ENCODE measurements at regions not wholly inside any gene's neighbourhood (a gene's known extent, or its start where the extent isn't known, plus 50 kb on each side); places are given as distances from the start of the nearest gene placed in this dataset.

DNA sequence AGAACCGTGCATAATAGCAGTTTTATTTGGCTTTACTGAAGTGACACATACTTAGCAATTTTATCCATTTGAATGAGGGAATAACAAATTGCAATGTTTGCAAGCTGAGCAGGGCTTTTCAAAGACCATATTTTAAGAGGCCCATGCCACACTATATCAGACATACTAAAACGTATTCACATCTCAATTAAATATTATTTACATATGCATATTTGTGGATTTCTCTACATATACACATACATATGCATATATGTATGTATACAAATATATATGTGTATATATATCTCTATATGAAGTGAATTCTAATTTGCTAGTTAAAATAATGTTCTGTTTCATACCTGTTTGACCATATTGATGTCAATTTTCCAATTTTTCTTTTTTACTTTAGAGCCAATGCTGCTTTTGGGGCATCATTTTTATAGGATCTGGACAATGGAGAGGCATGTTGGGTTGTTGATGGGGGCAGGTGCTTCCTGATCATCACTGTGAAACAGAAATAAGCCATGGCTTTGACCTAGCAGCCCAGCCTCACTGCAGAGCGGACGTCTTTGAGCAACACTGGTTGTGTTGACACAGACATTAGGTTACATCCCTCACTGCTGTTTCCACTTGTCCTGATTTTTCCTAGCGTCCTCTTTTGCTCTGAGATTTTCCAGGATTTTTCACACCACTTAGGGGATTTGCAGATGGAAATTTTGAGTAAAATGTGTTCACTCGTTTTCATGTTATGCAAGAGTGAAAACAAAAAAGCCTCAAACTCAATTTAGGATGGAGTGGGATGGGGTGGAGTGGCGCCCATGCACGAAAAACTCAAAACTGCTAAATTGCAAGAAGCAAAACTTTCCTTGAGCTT lies 56.9 kb downstream of the RDH14 start:
- DNase-seq: no peak

DNA sequence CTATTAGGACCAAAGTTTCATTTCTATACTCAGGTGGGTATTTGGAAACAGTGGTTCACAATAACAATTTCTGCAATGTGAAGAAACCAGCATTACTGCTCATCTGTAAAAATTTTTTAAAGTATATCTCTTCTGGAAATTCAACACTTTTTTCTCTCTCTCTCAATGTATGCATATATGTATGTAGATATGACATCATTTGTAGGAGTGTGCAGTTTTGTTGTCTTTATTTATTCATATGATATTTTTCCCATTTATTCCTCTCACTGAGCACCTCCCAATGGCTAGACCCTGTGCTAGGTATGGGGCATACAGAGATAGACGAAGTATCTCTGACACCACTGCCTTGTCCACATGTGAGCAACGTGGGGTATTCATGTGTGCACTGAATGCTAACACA lies 58.3 kb downstream of the RDH14 start:
- DNase-seq: no peak

DNA sequence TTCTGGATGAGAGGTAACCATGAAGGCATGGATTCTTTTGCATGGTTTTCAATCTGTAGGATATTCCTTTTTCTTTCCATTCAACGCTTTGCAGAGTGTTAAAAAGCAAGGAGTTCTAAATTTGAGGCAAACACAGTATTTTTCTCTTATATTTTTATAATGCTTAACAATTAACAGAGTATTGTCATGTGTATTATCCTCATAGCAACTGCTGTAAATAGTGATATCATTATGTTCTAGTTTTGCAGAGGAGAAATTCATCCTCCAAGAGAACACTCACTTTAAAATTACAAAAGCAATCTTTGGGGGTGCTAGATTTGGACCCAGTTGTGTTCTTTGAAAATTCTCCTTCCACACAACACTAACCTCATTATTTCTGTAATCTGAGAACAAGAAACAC lies 58.7 kb downstream of the RDH14 start:
- DNase-seq: no peak

DNA sequence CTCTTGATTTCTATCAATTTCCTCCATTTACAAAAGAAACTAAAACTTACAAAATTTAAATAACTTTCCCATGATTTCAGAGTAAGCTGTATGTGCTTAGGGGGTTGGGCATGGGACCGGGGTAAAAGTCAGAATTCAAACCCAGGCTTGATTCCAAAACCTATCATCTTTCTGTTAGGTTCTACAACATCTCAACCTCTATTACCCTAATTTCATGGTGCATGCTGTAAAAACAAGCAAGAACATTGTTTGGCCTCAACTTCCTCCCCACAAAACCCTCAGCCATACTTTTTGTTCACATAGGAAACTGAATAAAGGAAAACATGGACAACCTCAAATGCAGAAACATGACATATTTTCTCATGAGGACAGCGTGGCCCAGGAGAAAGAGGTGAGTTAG lies 59.3 kb downstream of the RDH14 start:
- DNase-seq: no peak

DNA sequence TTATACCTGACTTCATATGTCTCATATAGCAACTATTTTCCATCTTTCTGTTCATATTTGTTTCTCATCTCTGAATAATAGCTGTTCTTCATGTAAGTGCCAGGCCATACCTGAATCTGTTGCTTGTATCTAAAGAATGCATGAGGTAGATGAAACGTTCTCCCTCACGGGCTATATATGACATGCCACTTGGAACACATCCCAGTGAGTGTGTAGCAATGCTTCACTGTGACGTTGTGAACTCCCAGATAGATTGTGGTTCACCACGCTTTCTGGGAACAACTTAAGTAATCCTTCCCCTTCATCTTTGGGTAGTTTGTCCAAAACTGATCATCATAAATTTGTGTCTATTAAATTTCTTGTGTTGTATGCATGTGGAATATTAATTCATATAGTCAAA lies 60.1 kb downstream of the RDH14 start:
- no peak for DNase-seq

DNA sequence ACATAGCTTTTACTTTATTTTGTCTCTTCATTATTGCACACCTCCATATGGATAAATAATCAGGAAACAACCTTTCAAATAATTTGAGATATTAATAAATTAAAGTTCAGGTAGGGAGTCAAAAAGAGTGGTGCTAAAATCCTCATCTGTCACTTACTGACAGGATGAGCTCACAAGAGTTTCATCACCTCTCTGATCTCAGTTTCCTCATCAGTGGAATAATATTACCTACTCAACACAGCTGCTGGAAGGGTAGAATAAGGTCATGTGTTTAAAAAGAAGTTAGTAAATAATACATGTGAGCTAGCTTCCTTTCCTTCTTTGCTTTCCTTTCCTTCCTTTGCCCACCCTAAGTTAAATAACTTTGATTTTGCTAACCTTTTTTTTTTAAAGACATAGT lies 61.9 kb downstream of the RDH14 start:
- DNase-seq: no peak

DNA sequence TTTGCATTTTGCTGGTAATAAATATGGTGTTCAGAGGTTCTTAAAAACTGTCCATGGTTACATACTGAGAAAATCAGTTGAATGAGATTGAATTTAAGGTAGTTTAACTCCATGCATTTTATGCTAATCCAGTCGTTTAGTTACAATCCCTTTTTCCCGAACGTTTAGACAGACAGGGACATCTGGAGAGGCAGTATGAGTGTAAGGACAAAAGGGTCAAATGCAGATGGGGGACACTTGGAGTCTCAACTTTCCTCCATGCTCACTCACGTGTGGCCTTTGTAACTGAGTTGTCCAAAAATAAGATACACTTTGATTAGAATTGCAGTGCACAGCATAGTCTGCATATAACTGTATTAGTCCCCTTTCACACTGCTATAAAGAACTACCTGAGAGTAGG lies 63.9 kb downstream of the RDH14 start:
- DNase-seq: no peak

DNA sequence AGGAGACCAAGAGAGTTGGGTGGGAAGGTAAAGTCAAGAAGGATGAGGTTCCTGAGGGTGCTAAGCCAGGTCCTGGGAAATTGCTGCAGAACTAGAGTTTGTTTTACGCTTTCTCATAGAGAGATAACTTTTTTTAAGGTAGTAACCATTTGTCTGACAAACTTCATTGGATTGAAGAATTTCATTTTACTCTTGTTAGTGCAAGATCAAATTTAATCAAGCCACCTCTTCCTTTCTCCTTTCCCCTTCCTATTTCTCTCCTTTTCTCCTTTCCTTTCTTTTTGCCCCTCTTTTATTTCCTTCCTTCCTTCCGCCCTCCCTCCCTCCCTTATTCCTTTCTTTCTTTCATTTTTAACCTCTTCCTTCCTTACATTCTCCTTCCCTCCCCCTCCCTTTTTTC lies 65.4 kb downstream of the RDH14 start:
- DNase-seq: no peak

DNA sequence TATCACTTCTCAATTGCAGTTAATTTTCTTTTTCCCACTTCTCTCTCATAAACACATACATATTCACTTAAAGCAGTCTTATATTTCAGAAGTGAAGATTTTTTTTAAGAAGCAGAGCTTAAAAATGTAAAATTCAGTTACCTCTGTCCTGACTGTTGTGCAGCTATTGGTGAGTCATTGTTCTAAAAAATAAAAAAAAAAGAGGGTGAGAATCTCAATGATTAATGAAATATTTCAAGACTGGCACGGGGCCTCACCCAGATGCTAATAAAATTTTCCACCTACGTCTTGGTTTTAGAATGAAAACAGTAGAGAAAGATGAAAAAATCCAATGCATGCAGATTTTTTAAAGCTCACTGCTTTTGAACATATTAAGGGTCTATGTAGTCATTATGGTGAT lies 67.7 kb downstream of the RDH14 start:
- DNase-seq: no peak

DNA sequence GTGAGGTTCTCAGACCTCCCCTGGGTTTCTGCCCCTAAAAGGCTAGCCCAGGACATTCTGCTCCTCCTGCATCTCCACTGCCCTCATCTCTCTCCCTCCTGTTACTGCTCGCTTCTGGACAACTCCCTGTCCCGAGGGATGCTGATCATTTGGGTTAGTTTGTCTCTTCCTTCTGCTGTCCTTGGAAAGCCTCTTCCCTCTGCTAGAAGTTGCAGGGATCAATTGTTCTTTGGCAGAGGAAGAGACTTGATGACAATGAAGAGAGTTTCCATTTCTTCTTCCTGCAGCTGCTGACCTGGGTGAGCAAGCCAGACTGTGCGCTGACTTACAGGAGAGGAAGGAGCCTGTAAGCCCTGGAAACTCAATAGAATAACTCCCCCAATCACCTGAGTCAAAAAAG lies 68.9 kb downstream of the RDH14 start:
- no peak for DNase-seq

DNA sequence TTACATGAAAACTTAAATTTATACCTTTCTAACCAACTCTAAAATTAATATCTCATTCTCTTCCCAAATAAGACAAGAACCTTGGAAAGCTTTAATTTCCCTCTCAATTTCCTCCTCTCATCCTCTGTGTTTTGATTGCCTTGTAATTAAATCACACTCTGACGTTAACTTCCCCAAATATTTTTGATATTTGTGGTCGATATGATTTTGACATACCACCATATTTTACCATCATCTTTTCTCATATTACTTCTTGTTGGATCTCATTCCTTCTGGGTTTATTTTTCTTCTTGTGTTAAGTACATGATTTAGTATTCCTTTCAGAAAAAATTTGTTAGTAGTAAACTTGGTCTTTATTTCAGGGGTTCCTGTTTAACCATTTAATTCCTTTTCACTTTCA lies 69.6 kb downstream of the RDH14 start:
- DNase-seq: no peak

DNA sequence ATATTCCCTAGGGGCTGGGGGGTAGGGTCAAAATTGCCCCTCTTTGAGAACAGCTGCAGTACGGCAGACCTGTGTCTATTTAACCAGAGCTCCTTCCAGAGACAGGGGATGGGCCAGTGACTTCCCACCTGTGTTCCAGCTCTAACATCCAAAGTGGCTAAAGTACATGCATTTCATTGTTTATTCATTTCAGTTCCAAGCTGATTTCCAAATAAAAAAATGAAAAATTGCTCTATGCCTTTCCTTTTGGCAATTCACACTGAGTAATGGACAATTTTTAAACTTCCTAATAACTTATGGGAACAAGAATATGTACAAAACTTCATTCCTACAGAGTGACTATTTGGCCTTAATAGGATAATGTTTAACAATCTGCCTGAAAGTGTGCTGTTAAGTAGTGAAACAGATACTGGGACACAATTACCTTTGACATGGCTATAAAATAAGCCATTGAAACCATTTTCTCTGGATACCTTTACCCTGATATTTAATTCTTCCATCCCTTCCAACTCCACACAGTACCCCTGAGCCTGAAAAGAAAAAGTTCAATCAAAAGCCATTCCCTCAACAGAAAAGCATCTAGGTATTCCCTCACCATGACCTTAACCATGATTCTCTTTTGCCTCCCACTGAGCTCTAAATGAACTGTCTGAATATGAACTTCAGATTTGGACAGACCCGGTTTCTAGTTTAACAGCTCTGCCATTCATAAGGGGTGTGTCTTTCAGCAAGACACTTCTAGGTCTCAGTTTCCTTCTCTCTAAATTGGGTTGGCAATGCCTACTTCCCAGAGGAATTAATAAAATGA lies 73.1 kb downstream of the RDH14 start:
- no peak for DNase-seq

DNA sequence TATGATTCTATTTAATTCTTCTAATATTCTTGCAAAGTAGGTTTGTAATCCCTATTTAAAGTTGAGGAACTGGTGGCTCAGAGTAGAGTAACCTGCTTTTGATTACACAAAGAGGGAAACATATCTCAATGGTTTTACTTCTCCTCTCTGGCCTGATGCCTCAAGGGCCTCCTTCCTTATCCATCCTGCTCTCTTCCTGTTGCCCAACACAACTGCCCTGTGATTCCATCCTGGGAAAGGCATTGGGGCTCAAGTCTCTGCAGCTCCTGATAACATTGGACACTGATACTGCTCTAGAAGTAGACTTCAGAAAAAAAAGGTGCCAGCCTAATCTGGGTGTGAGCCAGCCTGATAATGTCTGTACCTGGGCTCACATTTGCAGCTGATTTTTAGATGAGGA lies 75.8 kb downstream of the RDH14 start:
- DNase-seq: no peak

DNA sequence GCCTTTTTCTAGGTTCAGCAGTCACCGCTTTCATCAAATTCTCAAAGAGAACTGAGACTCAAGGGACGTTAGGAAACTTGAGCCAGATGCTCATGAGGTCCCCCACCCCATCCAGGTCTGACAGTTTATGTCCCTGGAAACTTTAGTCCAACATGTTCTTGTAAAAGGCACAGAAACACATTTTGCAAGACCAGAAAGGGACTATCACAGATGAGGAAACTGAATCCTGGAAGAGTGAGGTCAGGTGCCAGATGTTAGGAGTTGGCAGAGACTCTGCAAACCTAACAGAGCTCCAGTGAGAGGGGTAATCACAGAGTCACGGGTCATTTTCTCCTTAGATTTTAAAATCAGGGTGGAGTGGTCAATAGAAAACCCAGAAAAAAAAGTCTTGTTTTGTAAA lies 76.6 kb downstream of the RDH14 start:
- DNase-seq: no peak

DNA sequence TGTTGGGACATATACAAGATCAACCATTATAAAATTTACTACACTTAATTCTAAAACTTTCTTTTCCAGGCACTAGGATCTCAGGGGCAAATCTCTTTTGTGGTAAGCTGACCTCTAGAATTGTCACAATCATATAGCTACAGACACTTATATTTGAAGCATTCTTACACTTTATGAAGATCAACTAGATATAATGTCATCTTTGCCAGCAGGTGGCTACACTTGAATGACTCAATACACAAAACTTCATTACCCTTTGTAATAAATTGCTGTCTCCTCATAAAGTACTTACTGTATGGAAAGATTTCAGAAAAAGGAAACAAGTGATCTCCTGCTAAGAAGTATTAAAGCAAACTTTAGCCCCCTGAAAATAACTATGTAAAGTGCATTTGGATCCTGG lies 77.8 kb downstream of the RDH14 start:
- DNase-seq: no peak

DNA sequence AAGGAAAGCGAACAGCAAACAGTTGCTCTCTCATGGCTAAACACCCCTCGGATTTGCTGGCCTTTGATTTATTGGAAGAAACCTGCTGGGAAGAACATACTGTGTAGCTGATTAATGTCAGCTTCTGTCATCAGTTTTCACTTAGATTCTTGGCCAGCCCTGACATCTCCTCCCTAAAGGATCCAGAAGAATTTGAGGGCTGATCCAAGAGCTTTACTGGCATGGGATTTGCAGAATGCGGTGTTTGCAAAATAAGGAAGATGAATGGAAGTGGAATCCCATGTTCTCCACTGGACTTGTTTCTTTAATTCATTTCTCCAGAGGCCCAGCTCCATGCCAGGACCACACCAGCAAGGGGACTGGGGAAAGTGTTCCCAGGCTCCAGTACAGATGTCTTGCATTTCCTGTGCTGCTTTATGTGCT lies 80.5 kb downstream of the RDH14 start:
- DNase-seq: no peak

DNA sequence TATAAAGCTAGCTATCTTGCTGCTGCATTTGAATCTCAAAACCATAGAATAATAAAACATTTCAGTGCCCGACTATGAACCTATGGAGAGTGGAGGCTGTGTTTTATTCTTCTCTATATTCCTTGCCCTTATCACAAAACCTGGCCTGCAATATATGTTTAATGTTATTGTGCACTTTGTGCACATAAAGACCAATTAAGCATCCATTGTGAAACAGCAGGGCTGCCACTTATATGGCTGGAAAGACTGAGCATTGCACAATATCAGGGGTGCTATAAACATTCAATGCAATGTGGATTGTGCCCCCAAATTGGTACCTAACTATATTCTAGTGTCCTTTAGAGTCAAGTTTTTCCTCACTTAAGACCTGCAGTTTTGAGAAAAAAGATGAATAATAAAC lies 83.2 kb downstream of the RDH14 start:
- no peak for DNase-seq

DNA sequence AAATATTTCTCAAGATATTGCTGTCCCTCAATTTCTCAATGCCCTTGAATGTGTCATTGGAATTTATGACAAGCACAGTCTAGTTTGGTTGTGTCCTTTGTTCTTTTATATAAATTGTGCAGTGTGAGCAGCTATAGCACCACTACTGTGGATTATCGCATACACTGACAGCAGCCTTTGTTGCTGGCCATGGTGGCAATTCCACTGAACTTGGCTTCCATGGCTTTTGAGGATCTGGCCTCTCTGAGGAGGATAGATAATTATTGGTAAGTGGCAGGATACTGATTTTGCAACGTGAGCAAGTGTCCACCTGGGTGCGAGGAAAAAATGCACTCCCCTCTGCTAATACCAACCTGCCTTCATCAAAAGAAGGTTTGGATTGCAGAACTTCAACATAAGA lies 84.0 kb downstream of the RDH14 start:
- DNase-seq: no peak

DNA sequence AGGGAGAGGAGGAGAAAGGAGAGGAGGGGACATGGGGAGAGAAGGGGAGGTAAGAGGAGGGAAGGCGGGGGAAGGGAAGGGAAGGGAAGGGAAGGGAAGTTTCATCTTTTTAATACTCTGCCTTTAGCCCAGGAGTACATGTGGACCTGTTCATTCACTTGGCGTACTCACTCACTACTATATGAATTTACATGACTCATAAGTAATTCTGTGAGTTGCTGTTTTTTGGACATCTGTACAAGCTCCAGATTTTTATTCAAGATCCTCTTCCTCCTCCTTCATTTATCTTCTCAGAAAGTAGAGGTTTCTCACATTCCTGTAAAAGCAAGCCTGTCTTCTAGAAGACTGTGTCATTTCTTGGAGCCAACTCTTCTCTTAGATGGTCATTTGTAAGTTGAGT lies 84.6 kb downstream of the RDH14 start:
- no peak for DNase-seq

DNA sequence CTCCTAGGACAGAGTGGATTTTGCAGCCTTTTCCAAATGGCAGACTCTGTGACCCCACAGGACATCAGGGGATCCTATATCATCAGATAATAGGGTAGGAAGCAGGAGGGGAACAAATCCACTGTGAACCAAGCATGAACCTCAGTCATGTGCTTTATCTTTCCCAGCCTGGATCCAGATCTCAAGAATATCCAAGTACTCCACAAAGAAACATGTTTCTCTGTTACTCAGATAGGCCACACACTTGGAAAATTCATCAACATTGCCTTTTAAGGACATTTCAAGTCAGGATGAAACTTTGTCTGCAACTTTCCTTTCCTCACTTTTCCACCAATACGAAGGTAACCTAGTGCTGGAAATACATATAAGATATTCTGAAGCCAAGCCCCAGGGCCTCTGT lies 85.8 kb downstream of the RDH14 start:
- no peak for DNase-seq

DNA sequence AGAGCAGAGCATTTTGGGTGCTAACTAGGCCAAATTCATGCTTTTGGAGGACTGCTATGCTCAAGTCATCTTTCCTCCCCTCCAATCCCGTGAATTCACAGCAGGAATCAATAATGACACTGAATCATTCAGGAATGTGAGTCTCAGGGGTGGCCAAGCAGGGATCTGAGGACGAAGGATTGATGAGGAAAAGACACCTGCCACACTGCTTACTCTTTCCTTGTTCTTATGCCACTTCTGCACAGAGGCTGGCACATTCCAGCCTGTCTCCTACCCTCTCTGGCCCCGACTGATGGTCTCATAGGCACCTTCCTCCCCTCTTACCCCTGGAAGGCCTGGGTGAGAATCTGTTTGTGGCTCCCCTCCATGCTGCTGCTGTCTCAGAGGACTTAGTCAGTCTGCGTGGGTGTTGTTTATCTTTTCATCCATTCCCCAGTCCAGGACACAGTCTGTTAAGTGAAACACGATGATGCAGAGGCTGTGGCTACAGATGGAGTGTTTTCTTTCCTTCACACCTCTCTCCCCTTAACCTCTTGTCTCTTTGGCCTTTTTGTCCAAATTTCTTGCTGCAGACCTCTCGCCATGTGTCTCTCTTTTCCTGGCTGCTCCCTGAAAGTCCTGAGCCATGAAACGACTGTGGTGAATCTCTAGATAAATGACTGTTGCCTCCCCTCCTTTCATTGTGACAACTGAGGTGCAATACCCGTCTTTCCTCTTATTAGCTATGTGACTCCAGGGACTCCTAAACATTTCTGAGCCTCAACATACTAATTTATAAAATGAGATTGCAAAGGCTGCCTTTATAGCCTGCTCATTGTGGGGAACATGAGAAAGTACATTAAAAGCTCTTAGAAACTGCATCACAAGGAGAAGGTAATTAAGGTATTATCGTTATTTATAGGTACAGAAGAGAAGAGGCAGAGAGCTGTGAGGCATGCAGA lies 86.9 kb downstream of the RDH14 start:
- no peak for DNase-seq

DNA sequence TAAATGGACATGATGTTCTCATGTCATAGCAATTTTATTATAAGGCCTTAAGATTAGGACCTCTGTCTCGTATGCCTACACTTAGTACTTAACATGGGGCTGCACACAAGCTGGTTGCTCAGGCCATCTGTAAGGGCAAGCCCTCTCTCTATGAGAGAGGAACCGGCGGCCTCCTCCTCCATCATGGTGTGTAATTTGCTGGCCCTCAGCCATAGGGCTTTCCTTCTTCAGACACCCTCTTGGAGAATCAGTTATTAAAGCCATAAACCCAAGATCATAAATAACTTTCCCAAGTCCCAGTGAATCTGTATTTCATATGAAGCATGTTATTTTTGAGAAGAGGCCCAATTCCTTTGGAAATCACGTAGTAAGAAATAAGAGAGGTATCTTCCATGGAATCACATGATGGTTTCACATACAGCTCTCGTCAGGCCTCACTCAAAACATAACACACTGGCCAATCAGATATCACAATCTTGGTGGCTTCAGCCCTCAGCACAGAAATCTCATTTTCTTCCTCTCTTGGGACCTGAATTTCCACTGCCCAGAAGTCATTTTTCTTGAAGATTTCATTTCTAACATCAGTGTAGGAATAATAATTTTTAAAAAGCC lies 92.6 kb downstream of the RDH14 start:
- no peak for DNase-seq

DNA sequence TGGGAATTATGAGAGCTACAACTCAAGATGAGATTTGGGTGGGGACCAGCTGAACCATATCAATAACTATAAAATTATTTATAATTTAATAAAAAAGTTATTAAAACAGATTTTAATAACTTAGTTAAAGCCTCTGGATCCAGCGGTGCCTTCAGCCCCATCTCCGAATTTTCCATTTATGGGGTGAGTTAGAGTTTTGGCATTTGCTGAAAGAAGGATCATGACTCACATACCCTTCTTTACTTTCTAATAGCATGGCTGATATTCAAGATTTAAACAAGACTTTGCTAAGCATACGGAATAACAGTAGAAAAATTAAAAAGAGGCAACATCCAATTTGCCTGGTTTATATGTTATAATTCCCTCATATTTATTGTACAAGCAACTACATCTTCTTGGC lies 94.5 kb downstream of the RDH14 start:
- no peak for DNase-seq
